HG03039 (cell line): ENCODE measurements at regions not wholly inside any gene's neighbourhood (a gene's known extent, or its start where the extent isn't known, plus 50 kb on each side); places are given as distances from the start of the nearest gene placed in this dataset.

ENCODE experiments used
- ATAC-seq: cut with Tn5 transposase; IDR thresholded peaks from one replicate; pipeline ENCODE4 v1.9.1; 2021; ENCODE audit warnings: mild to moderate bottlenecking, moderate library complexity; ENCODE audit not compliant: unreplicated experiment

DNA sequence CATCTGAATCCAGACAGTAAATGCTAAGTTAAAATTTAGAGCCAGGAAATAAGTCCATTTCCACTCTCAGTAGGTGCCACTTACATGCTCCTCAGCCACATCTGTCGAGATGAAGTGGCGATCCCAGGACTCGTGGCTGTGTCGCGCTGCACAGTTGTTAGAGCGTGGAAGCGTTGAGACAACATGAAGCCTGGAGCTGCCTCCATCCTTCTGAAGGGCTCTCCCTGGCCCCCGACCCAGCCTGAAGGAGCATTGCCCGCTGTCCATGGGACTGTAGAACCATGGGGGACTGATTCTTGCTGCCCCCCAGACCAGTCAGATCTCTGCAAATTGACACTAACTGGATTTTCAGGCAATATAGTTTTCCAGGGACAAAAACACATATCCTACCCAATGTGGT lies 58.9 kb downstream of the IRX1 start:
- no peak for ATAC-seq

DNA sequence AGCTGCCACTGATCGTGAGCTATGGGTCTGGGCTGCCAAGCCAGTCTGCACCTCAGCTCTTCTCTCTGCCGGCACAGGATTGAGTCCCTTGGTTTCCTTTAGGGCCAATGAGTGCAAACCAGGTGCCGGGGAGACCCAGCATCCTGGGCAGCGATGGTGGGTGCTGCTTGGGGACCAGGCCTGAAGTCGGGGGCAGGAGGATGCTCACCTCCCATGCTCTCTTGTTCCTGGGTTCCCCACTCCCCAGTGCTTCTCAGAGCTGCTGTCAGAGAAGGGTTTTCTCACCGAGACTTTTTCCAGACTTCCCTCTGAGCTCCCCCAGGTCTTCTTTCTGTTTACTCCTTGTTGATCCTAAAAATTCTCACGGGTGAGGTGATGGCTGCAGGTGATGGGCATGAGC lies 61.2 kb downstream of the IRX1 start:
- ATAC-seq = no peak

DNA sequence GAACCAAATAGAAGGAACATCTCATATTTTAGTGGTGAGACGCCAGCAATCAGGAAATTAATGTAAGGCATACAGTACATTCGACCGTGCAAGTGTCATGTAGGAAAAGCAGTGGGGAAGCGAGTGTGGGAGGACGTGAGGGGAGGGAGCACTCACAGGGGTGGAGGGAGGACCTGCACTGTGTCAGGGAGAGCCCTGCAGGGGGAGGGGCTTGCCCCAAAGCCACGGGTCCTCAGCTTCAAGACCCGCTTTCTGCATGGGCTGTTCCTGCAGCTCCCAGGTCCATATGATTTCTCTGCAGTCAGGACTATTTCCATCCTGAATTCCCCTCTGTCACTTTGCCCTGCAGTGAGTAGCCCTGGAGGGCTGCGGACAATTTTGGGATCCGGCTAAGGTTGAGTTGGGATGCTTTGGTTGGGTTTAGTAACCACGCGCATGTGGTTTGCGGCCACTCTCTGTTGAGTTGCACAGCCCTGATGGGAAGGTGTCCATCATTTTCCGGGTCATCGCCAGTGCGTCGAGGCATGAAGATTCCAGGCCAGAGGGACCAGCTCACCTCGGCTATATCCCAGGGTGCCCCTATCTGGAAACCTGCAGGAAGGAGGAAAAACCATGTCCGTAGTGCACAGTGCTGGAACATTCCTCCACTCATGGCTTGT lies 61.9 kb downstream of the IRX1 start:
- no peak for ATAC-seq

DNA sequence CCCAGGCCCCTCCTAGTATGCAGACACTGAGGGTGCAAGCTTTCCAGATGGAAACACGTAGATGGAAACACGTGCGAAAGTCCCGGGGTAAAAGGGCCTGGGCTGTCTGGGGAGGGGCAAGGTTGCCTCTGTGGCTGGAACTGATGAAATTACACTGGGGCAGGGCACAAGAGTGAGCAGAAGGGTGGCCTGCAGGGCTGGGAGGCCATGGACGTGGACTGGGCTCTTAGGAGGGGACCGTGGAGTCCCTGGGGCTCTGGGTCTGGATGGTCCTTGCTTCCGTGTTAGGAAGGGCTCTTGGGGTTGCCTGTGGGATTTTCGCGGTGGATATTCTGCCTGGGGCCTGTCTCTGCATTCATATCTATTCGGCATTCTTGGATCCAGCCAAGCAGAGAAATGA lies 63.3 kb downstream of the IRX1 start:
- ATAC-seq = no peak

DNA sequence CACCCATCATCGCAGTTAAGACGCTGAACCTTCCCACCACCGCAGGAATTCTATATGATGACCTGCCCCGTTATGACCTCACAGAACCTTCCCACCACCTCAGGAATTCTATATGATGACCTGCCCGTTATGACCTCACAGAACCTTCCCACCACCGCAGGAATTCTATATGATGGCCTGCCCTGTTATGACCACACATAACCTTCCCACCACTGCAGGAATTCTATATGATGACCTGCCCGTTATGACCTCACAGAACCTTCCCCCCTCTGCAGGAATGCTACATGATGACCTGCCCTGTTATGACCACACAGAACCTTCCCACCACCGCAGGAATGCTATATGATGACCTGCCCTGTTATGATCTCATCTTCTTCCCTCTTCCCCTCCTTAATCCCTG lies 64.3 kb downstream of the IRX1 start:
- no peak for ATAC-seq

DNA sequence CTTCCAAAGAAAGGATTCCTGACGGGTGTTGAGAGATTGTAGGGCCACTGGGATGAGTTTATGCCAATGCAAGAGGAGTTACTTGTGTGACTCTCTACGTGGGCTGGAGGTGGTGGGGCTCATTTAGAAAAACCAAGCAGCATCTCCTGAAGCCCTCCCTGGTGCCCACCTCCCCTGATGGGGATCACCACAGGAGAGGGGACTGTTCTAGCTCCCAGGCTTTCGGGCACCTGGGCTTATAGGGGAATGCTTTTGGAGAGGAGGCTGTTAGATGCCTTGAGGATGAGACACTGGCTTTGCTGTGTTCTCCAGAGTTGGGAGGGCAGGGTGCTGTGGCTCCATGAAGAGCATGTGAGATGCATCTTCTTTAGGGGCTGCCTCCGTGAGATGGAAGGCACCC lies 65.0 kb downstream of the IRX1 start:
- no peak for ATAC-seq

DNA sequence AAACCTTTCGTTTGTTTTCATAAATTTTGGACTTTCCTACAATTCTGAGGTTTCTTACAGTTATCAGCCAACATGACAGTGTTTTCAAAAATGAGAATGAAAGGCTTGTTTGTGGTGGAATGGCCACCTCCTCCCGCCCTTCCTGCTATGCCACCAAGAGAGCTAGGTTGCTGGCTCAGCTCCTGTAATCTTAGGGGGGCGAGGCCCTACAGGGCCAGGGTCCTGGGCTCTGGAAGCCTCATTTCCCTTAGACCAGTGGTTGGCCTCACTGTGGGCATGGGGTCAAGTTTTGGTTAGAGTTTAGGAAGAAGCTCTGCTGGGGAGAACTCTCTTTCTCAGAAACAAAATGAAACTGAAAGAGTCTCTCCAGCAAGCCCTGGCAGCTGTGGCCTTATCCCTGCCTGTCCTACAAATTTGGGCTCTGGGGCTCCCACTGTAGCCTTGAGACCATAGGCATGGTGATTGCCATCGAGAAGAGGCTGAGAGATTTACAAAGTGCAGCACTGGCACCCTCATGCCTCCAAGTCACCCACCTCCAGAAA lies 66.2 kb downstream of the IRX1 start:
- ATAC-seq = no peak

DNA sequence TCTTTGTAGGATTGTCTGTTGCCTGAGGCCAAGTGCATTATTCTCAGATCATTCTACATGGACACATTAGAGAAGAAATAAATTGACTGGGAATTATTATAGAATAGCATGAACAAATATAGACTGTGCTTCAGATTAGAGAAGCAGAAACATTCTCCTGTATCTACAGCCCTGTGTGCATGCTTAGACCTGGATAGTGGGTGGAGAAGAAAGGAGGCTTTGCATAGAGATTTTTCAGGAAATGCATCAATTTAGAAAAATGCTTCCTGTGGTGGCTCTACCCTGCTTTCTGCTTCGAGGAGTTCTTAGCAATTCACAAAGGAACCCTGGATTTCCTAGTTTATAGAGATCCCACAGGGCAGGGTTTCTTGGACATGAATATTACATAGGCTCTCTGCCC lies 66.7 kb downstream of the IRX1 start:
- no peak for ATAC-seq

DNA sequence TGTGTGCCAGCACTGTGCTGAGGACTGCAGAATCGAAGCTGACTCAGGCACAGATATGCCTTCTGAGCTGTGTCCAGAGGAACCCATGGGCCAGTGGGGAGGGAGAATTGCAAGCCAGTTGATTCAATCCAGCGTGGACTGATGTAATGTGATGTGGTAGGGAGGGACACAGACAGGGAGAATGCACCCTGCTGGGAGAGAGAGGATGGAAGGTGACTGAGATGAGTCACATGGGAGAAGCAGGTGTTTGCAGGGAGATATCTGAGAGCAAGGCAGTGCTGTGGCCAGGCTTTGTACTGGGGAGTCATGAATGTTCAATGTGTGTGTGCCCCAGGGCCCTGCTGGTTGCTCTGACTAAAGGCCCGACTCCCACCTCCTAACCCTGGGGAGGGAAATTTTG lies 75.7 kb downstream of the IRX1 start:
- no peak for ATAC-seq

DNA sequence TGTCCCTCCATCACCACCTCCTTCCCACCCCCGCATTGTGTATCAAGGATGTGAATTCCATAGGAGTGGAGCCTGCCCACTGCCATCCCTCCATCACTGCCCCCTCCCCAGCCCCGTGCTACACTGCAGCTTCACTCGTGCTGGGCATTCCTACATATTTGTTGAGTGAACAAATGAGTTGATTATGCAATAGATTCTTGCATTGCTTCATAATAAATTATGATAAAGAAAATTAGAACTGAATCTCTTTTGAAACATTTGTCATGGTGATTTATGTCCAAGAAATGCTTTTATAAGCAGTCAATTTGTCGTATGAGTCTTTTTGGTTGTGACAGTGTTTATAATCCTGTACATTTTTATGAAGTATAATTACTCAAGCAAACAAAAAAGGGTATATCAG lies 83.2 kb downstream of the IRX1 start:
- no peak for ATAC-seq

DNA sequence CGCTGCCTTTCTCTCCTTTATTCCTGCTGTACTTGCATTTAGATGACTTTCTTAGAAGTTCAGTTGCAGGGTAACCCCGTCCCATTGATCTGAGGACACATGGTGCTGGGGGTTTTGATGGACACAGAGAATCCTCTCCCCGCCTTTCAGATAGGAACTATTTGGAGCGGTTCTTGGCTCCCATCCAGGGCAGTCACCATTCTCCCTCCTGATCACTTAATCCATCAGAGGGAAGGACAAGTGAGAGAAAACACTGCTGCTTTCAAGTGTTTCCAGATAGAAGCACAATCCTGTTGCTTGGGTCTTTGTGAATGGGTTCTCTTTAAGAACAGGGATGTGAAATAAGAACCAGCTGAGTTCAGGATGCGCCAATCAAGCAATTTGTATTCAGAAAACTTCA lies 85.2 kb downstream of the IRX1 start:
- no peak for ATAC-seq

DNA sequence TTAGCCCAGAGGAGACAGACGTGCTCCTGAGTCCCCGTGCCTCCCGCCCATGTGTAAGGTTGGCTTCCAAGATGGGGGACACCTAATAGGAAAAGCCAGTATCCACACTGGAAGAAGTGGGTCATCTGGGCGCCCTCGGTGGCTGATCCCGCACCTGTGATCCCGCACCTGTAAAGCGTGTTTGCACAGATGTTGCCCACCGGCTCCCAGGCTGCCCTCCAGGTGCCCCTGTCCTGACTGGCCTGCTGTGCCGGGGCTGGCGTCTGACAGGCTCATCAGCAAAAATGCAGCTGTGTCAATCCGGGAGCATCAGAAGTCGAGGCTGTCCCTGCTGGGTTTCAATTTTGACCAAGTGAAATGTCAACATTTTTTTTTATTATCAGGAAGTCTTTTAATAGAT lies 88.5 kb downstream of the IRX1 start:
- no peak for ATAC-seq

DNA sequence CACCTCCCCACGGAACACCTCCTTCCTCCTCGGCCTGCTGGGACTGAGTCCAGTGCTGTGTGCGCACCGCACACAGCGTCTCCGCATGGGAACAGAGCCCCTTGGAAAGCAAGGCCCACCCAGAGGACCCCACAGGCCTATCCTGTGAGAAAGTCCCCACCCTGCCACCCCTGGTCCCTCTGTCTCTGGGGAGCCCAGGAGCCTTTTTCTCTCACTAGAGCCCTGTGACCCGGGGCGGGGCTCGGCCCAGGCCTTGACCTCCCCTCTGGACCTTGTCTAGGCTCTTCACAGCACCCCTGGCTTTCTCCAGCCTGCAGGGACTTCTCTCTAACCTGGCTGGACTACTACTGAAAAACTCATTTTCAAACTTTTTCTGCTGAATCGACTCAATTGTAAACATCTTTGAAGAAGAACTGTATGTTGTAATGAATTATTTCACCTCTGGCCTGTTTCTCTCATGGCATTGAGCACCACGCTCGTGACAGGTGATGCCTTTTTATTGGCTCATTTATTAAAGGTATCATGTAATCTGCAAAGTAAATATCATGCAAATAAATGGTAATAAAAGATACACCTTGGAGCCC lies 89.2 kb downstream of the IRX1 start:
- no peak for ATAC-seq

DNA sequence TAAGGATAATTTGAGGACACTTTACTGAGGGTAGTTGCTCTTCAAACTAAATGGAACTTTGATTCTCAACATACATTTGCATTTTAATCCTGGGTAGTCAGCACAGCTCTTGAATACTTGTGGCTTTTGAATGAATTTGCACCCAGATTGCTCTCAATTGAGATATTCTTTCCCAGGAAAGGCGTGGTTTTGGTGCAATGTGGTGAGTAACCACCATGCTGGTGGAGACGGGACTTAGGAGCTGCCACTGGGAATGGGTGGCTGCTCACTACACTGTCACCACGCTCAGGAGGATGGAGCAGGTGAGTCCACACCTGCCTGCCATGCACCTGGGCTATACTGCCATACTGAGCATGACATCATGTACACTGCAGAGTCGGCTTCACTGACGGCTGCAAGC lies 99.2 kb downstream of the IRX1 start:
- ATAC-seq = no peak

DNA sequence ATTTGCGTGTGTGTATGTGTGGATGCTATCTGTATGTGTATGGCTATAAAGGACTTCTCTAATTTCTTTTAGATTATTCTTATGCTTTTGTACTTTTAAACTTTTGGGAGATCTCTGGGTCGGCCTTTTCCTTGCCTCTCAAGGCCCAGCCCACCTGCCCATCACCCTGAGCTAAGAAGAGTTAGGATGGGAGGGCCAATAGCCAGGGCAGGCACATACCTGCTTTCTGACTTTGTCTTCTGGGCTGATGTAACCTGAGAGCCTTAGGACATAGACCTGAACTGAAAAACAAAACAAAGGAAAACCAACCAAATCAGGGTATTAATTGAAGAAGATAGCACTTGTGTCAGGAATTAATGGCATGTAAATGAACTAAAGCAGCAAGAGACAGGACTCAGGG lies 100.2 kb downstream of the IRX1 start:
- no peak for ATAC-seq

DNA sequence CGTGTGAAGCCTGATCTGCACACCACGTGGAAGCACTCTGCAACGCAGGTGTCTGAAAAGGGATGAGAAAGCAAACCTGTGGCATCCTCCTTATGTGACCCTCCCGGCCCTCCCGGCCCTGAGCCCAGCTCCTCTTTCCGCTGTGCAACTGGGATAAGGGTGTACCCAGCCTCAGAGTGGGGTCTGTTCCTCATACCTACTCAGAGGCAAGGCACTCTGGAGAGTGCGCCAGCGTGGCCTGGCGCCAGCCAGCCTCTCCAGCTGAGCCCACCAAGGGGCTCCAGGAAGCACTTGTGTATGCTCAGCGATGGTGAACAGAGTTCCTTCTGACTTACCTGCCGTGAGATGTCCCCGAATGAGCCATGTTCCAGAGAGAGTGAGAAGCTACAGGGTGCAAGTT lies 102.8 kb downstream of the IRX1 start:
- no peak for ATAC-seq

DNA sequence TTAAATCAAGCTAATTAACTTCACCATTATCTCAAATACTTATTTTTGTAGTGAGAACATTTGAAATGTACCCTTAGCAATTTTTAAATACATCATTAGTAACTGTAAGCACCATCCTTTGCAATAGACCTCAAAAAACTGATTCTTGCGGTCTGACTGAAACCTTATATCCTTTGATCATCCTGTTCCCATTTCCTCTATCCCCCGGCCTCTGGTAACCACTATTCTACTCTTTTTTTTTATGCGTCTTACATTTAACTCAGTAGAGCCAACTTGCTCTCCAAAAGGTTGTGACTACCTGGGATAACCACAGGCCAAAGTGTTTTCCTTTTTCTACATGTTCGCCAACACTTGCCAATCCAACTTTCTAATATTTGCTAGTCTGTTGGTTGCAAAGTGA lies 106.1 kb downstream of the IRX1 start:
- ATAC-seq = no peak

DNA sequence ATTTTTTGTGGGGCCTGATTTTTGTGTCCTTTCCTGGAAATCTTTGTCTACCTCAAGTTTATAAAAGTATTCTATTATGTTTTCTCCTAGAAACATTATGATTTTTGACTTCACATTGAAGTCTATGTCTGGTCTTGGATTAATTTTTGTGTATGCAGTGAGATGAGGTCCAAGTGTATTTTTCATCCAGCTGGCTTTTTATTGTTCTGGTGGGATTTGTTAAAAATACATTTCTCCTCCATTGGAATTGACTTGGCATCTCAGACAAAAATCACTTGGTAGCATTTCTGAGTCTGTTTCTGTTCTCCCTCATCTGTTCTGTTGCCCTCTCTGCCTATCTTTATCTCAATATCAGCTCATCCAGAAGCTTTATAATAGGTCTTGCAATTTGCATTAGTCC lies 109.0 kb downstream of the IRX1 start:
- ATAC-seq = no peak

DNA sequence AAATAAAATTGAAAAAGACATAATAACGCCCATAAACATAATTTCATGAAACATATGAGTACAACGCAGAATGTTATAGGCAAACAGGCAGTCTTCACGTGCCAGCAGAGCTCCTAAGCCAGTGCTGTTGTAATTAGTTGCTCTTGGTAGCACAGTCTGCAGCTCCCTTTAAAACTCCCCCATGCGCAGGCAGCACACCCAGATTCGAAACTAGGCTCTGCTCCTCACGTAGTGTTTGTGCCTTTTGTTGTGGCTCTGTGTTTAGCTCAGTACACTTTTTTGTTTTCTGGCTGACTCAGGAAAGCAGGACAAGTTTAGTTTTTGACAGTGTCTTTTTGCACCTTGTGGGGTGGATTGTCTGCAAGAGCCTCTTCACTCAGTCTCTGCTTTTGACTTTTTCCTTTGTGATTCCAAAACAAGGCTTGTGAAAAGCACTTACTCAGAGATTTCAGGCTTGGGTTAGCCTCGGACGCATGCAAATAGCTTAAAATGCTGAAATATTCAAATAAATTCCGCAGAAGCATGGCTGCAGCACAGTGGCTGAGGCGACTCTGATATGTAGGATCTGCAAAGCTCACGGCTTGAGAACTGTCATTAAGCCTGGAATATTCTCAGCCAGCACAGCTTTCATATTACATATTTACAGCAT lies 113.6 kb downstream of the IRX1 start:
- no peak for ATAC-seq

DNA sequence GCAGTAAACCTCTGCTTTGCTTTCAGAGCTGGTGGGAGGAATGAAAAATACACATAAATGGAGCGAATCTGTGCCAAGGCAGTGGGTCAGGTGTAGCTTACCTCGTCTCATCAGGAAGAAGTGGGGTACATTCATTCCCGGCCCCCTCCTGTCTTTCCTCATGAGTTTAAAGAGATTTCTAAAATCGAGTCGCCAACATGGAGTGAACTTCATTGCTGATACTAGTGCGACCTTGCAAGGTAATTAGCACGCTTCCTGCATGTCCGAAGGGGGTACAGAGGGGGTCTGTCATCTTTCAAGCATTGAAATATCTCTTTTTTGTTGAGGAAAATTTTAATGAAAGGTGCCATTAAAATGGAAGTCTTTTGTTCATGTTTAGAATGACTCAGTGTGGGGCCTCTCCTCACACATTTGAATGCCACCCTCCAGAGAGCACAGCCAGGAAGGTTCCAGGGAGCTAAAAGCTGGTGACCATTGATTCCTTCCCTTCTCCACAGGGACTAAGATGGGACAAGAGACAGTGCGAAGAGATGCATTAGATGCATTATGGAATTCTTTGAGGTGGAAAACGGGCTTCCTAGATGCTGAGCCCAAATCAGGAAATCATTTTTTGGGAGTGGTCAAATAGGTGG lies 114.2 kb downstream of the IRX1 start:
- no peak for ATAC-seq

DNA sequence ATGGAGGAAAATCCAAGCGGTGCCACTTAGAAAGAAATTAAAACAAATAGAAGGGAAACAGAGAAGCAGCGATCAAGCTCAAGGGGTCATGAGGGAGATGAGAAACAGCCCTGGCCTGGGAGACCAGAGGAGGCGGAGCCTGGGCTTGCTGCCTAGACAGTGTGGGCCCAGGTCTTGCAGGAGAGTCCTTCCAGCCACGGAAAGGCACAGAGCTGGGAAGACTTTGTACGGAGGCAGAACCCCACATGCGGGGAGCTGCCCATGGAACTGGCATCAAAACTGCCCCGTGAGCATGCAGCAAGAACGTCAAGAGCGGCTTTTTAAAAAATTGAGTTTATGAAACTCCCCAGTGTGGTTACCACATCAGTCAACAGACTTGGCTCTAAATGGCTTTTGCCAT lies 119.4 kb downstream of the IRX1 start:
- ATAC-seq = no peak

DNA sequence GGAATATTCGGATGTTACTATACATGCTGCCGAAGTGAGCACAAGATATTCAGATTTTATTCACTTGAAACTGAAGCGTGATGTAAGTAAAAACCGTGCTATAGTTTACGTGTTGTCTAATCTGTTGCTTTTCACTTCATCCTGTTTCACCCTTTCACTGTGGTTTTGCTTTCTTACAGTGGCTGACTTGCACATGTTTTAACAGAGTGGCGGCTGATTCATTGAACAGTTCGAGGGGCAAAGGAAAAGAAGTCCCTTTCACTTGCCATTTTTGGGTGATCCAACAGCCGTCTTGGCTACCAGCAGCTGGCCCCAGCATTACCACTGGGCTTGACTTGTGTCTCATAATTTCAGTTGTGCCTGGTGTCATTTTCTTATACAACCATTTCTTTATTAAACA lies 134.0 kb downstream of the IRX1 start:
- ATAC-seq = no peak
